ENCODE measurements at regions not wholly inside any gene's neighbourhood (a gene's known extent, or its start where the extent isn't known, plus 50 kb on each side); places are given as distances from the start of the nearest gene placed in this dataset.

DNA sequence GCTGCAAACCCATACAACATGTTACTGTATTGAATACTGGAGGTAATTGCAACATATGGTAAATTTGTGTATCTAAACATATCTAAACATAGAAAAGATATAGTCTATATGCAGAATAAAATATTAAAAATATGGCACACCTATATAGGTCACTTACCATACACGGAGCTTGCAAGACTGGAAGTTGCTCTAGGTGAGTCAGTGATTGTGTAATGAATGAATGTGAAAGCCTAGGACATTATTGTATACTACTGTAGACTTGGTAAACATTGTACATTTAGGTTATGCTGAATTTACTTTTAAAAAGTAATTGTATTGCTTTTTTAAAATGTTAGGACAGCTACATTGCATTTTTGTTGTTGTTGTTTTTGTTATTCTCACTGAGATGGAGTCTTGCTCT lies 968.8 kb downstream of the TLE1 start:
- no peak overlapping the region for H3K4me3 ChIP-seq
- no peaks in the 10 kb centered on the region for H3K36me3 ChIP-seq
- peaks cover 0 to 5% (median 0%) of the 10 kb centered on the region in 4 donors for H3K9me3 ChIP-seq
- no peaks in the 10 kb centered on the region for H3K27me3 ChIP-seq
- ATAC-seq (ENCODE audit: low FRiP score in 2 of 2) = no peak
- H3K27ac ChIP-seq = no peak overlapping the region
- no peaks in the 10 kb centered on the region for H3K4me1 ChIP-seq
- DNase-seq = no peak
- TF ChIP-seq, protein P1, sequence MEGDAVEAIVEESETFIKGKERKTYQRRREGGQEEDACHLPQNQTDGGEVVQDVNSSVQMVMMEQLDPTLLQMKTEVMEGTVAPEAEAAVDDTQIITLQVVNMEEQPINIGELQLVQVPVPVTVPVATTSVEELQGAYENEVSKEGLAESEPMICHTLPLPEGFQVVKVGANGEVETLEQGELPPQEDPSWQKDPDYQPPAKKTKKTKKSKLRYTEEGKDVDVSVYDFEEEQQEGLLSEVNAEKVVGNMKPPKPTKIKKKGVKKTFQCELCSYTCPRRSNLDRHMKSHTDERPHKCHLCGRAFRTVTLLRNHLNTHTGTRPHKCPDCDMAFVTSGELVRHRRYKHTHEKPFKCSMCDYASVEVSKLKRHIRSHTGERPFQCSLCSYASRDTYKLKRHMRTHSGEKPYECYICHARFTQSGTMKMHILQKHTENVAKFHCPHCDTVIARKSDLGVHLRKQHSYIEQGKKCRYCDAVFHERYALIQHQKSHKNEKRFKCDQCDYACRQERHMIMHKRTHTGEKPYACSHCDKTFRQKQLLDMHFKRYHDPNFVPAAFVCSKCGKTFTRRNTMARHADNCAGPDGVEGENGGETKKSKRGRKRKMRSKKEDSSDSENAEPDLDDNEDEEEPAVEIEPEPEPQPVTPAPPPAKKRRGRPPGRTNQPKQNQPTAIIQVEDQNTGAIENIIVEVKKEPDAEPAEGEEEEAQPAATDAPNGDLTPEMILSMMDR (IDR thresholded peaks at IDR 0.05) = no peak
- TF ChIP-seq EP300 (IDR thresholded peaks at IDR 0.05) = no peak
- TF ChIP-seq POLR2A (IDR thresholded peaks at IDR 0.05) = no peak
- no peak for TF ChIP-seq POLR2AphosphoS5 (IDR thresholded peaks at IDR 0.05)
- 77 to 82% methylated on average over 1 of the region's 1 CpG for WGBS, 2 donors

DNA sequence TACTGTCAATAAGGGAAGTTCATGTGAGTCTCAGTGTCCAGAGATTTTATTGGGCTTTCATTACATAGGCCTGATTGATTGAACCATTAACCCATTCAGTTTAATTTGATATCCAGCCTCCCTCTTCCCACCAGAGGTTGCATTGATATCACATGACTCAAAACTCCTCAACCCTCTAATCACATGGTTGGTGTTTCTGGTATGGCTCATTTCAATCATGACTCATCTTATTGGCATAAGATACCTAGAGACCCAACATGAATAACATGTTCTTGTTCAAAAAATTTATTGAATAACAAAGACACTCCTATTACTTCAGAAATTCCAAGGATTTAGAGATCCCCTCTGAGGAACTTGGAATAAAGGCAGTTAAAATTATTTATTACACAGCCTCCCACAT lies 982.2 kb downstream of the TLE1 start:
- Histone ChIP-seq H3K36me3 (no peaks in the 10 kb centered on the region), H3K9me3 (peaks cover 0 to 9% (median 7%) of the 10 kb centered on the region in 4 donors), H3K27me3 (no peaks in the 10 kb centered on the region), H3K4me3 (no peak overlapping the region), H3K27ac (no peak overlapping the region), H3K4me1 (no peaks in the 10 kb centered on the region)
- ATAC-seq (ENCODE audit: low FRiP score in 2 of 2) (peak in 1 of 2 donors; percentile 45), DNase-seq (no peak)
- TF ChIP-seq, protein P1 (IDR thresholded peaks at IDR 0.05) = no peak
- TF ChIP-seq EP300 (IDR thresholded peaks at IDR 0.05) = no peak
- TF ChIP-seq POLR2AphosphoS5 (IDR thresholded peaks at IDR 0.05) = no peak
- TF ChIP-seq POLR2A (IDR thresholded peaks at IDR 0.05) = no peak

DNA sequence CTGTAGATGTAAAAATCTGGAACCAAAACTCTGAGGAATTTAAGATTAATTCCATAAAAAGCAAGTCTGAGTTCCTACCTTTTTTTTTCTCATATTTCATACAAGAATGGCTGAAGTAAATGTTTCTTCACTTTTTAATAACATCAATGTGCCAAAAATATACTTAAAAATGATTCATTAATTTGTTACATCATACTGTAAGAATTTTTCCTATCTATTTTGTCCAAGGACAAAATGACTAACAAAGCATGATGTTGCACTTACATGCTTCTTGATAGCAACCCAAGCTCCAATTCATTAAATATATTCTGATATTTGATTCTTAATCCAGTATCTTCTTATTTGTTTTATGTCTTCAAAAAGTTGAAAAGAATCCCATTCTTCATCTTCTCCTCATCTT lies 988.3 kb downstream of the TLE1 start:
- H3K27me3 ChIP-seq = no peaks in the 10 kb centered on the region
- ATAC-seq (ENCODE audit: low FRiP score in 2 of 2) = peak in 1 of 2 donors; percentile 41
- no peaks in the 10 kb centered on the region for H3K36me3 ChIP-seq
- no peaks in the 10 kb centered on the region for H3K4me1 ChIP-seq
- no peak for TF ChIP-seq POLR2A (IDR thresholded peaks at IDR 0.05)
- TF ChIP-seq, protein P1 (IDR thresholded peaks at IDR 0.05) = no peak
- TF ChIP-seq POLR2AphosphoS5 (IDR thresholded peaks at IDR 0.05) = no peak
- TF ChIP-seq EP300 (IDR thresholded peaks at IDR 0.05) = no peak
- DNase-seq = no peak
- H3K27ac ChIP-seq = no peak overlapping the region
- no peaks in the 10 kb centered on the region for H3K9me3 ChIP-seq
- no peak overlapping the region for H3K4me3 ChIP-seq

DNA sequence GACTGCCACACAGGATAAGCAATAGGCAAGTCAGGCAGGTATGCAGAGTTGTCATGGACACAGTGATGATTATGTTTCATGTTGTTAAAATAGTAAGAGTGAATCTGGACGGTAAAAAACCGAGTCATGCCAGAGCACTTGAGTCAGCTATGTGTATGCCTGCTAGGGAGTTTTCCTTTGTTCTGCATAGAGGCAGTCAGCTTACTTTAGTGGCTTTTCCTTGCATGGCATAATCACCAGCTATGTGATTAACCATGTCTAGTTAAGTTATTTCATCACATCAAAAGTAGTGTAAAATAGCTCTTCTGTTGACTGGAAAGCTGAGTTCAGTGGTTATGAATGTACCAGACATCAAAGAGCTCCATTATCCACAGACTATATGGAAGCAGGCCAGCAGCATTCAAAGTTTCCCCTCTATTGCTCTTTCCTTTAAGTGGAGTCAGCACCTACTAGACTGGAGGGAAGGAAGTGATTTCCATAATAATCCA lies 989.8 kb downstream of the TLE1 start:
- peak in 1 of 2 donors; percentile 77 for ATAC-seq (ENCODE audit: low FRiP score in 2 of 2)
- Histone ChIP-seq H3K9me3 (no peaks in the 10 kb centered on the region), H3K36me3 (no peaks in the 10 kb centered on the region), H3K27ac (no peak overlapping the region), H3K4me1 (no peaks in the 10 kb centered on the region), H3K27me3 (no peaks in the 10 kb centered on the region), H3K4me3 (no peak overlapping the region)
- DNase-seq = no peak
- no peak for TF ChIP-seq POLR2A (IDR thresholded peaks at IDR 0.05)
- WGBS, 2 donors = 50 to 60% methylated on average over 2 of the region's 2 CpGs

DNA sequence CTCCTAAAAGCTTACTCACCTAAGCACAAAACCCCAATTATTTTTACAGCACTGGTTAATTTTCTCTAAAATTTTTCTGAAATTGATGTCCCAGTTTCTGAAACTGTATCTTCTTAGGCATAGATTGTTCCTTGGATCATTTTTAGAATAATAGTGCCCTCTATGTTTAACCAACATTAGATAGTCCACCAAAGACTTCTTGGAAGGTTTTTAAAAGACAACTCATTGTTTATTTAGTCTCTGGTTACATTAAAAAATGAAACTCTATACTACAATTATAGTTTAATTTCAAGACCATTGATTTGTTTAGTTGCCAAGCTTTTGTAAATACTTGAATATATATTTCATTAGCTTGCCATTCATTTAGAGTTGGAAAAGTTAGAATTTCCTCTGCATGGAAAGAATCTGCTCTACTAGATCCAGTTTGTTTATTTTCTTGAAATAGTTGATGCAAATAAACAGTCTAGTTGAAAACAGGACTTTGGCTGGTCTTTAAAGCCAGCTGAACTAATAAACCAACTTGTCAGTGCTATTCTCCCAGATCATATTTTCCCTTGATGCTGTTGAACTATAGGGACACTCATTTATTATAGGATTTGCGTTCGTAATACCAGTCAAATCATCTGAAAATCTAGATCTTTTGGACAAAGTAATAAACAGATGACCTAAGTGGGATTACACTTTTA lies 990.5 kb downstream of the TLE1 start:
- H3K4me3 ChIP-seq = no peak overlapping the region
- WGBS, 2 donors = 74 to 85% methylated on average over 2 of the region's 2 CpGs
- DNase-seq (no peak), ATAC-seq (ENCODE audit: low FRiP score in 2 of 2) (no peak)
- H3K4me1 ChIP-seq = no peaks in the 10 kb centered on the region
- H3K27ac ChIP-seq = no peak overlapping the region
- no peaks in the 10 kb centered on the region for H3K27me3 ChIP-seq
- no peaks in the 10 kb centered on the region for H3K9me3 ChIP-seq
- H3K36me3 ChIP-seq = no peaks in the 10 kb centered on the region
- no peak for TF ChIP-seq POLR2AphosphoS5 (IDR thresholded peaks at IDR 0.05)
- TF ChIP-seq POLR2A (IDR thresholded peaks at IDR 0.05) = no peak
- TF ChIP-seq EP300 (IDR thresholded peaks at IDR 0.05) = no peak
- TF ChIP-seq, protein P1 (IDR thresholded peaks at IDR 0.05) = no peak

All from upper lobe of left lung (tissue), 6 donors.